ENCODE measurements at regions not wholly inside any gene's neighbourhood (a gene's known extent, or its start where the extent isn't known, plus 50 kb on each side); places are given as distances from the start of the nearest gene placed in this dataset.
"Not testable (repeated sequence)": the region's sequence is repeated elsewhere in the genome, so short reads cannot be mapped to it uniquely, and the experiment has no call there.

GRCh38 chr2:66240286-66240685 is 194.6 kb upstream of the MEIS1 start:
- no peak for DNase-seq

- DNase-seq = no peak
Observed at GRCh38 chr2:66239655-66240054, 195.3 kb upstream of the MEIS1 start.

- peak; percentile 31 for DNase-seq
Observed at GRCh38 chr2:66237803-66238379, 197.0 kb upstream of the MEIS1 start.

GRCh38 chr2:66236816-66237802 is 197.8 kb upstream of the MEIS1 start:
- DNase-seq = no peak

GRCh38 chr2:66236067-66236685 is 198.7 kb upstream of the MEIS1 start:
- DNase-seq = no peak

GRCh38 chr2:66235428-66235827 is 199.5 kb upstream of the MEIS1 start:
- no peak for DNase-seq

- no peak for DNase-seq
Observed at GRCh38 chr2:66233981-66234380, 200.9 kb upstream of the MEIS1 start.

- DNase-seq = no peak
Observed at GRCh38 chr2:66228128-66228547, 206.8 kb upstream of the MEIS1 start.

GRCh38 chr2:66217039-66217585 is 217.8 kb upstream of the MEIS1 start:
- DNase-seq = no peak

- no peak for DNase-seq
Observed at GRCh38 chr2:66212749-66213148, 222.2 kb upstream of the MEIS1 start.

- no peak for DNase-seq
Observed at GRCh38 chr2:66202586-66202985, 232.3 kb upstream of the MEIS1 start.

GRCh38 chr2:66201242-66201641 is 233.7 kb upstream of the MEIS1 start:
- no peak for DNase-seq

GRCh38 chr2:66198873-66199272 is 236.1 kb upstream of the MEIS1 start:
- DNase-seq = no peak

GRCh38 chr2:66192888-66193287 is 242.0 kb upstream of the MEIS1 start:
- no peak for DNase-seq

GRCh38 chr2:66191311-66191710 is 243.6 kb upstream of the MEIS1 start:
- no peak for DNase-seq

GRCh38 chr2:66189553-66189952 is 245.4 kb upstream of the MEIS1 start:
- no peak for DNase-seq

- DNase-seq = no peak
Observed at GRCh38 chr2:66186537-66186936, 248.4 kb upstream of the MEIS1 start.

- no peak for DNase-seq
Observed at GRCh38 chr2:66185497-66186054, 249.3 kb upstream of the MEIS1 start.

- DNase-seq = not testable (repeated sequence)
Observed at GRCh38 chr2:66177128-66177796, 257.7 kb upstream of the MEIS1 start.

GRCh38 chr2:66174491-66174890 is 260.4 kb upstream of the MEIS1 start:
- no peak for DNase-seq

GRCh38 chr2:66173645-66174044 is 261.3 kb upstream of the MEIS1 start:
- peak; percentile 87 for DNase-seq

- no peak for DNase-seq
Observed at GRCh38 chr2:66171530-66171929, 263.4 kb upstream of the MEIS1 start.

Data from NCI-H524 treated with DMSO at 0.1 percent for 48 hours (cell line).